Esophagus muscularis mucosa (tissue), 3 donors: ENCODE measurements at regions not wholly inside any gene's neighbourhood (a gene's known extent, or its start where the extent isn't known, plus 50 kb on each side); places are given as distances from the start of the nearest gene placed in this dataset.

Experiments used
- CTCF ChIP-seq, 3 experiments: fragments of 200-600 bp in 2 of 3; fragments of 450-650 bp in 1 of 3; sonication (generic) in 2 of 3; IDR thresholded peaks; one replicate each; pipeline ENCODE4 v1.5.1; 2017 to 2019; ENCODE audit warnings: antibody characterized with exemption in 3 of 3, mild to moderate bottlenecking in 2 of 3, moderate library complexity in 1 of 3
- POLR2A ChIP-seq: fragments of 450-650 bp; IDR thresholded peaks from one replicate; pipeline ENCODE4 v1.6.1; 2017; ENCODE audit warnings: antibody characterized with exemption, moderate library complexity, mild to moderate bottlenecking, low read depth
- POLR2AphosphoS5 ChIP-seq, 2 donors: sonication (generic); formaldehyde crosslinking; IDR thresholded peaks; one replicate each; pipeline ENCODE4 v1.6.1; 2017; ENCODE audit warnings: antibody characterized with exemption in 2 of 2

GRCh38 chr6:87903323-87903722 lies 144.3 kb upstream of the SPACA1 start:
- no peak for TF ChIP-seq POLR2AphosphoS5 (IDR thresholded peaks at IDR 0.05)
- no peak for TF ChIP-seq POLR2A
- TF ChIP-seq CTCF (IDR thresholded peaks at IDR 0.05), result no peak
